Upper lobe of left lung (tissue), 4 donors: ENCODE measurements at regions not wholly inside any gene's neighbourhood (a gene's known extent, or its start where the extent isn't known, plus 50 kb on each side); places are given as distances from the start of the nearest gene placed in this dataset.

Source experiments
- EP300 ChIP-seq, 4 donors: sonication (generic); formaldehyde crosslinking; IDR thresholded peaks; one replicate each; pipeline ENCODE4 v1.5.1; 2017; ENCODE audit warnings: antibody characterized with exemption in 4 of 4, control low read depth in 2 of 4
- POLR2A ChIP-seq, 4 donors: fragments of 450-650 bp; IDR thresholded peaks; one replicate each; pipeline ENCODE4 v1.5.1; 2016 to 2017; ENCODE audit warnings: antibody characterized with exemption in 4 of 4, mild to moderate bottlenecking in 2 of 4
- POLR2AphosphoS5 ChIP-seq, 2 donors: sonication (generic); formaldehyde crosslinking; IDR thresholded peaks; one replicate each; pipeline ENCODE4 v1.5.1; 2017; ENCODE audit warnings: antibody characterized with exemption in 2 of 2
- TF ChIP-seq, protein P1 (sequence below), 6 experiments: fragments of 450-650 bp in 4 of 6; fragments of 200-600 bp in 2 of 6; sonication (generic) in 2 of 6; IDR thresholded peaks; one replicate each; pipeline ENCODE4 v1.5.1; 2016 to 2019; ENCODE audit warnings: antibody characterized with exemption in 6 of 6

GRCh38 chr13:22793598-22794134 is 387.1 kb upstream of the SGCG start:
- TF ChIP-seq, protein P1, sequence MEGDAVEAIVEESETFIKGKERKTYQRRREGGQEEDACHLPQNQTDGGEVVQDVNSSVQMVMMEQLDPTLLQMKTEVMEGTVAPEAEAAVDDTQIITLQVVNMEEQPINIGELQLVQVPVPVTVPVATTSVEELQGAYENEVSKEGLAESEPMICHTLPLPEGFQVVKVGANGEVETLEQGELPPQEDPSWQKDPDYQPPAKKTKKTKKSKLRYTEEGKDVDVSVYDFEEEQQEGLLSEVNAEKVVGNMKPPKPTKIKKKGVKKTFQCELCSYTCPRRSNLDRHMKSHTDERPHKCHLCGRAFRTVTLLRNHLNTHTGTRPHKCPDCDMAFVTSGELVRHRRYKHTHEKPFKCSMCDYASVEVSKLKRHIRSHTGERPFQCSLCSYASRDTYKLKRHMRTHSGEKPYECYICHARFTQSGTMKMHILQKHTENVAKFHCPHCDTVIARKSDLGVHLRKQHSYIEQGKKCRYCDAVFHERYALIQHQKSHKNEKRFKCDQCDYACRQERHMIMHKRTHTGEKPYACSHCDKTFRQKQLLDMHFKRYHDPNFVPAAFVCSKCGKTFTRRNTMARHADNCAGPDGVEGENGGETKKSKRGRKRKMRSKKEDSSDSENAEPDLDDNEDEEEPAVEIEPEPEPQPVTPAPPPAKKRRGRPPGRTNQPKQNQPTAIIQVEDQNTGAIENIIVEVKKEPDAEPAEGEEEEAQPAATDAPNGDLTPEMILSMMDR (IDR thresholded peaks at IDR 0.05): no peak
- TF ChIP-seq POLR2AphosphoS5 (IDR thresholded peaks at IDR 0.05) (no peak), POLR2A (IDR thresholded peaks at IDR 0.05) (no peak), EP300 (IDR thresholded peaks at IDR 0.05) (no peak)
